Activated CD4-positive, alpha-beta T cell treated with anti-CD3 and anti-CD28 coated beads, Interleukin-10, Interleukin-2, amounts not matched to agents 100 ng/mL and 50 ng/mL, durations not matched to agents 16 hours and 8 hours (primary cell): ENCODE measurements at regions not wholly inside any gene's neighbourhood (a gene's known extent, or its start where the extent isn't known, plus 50 kb on each side); places are given as distances from the start of the nearest gene placed in this dataset.

Source experiments
- DNase-seq: peaks from one replicate; pipeline ENCODE4 v3.0.0-alpha.2; 2020

DNA sequence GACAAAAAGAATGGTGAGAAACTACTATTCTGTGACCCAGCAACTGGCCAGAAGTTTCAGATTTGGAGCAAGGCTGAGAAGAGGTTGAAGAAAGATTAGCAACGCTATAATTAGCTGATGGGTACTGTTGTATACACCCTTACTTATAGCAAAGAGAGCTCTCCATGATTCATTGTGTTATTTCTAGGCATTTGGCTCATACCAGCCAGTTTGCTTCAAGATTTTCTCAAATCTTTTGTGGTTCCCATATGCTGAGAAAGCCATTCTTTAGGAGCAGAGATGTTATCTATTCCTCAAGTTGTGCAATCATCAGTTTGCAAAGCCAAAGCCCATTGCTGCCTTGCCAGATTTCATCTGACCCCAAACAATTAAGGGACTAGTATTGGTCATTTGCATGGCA lies 179.4 kb downstream of the ETS1 start:
- DNase-seq = no peak

DNA sequence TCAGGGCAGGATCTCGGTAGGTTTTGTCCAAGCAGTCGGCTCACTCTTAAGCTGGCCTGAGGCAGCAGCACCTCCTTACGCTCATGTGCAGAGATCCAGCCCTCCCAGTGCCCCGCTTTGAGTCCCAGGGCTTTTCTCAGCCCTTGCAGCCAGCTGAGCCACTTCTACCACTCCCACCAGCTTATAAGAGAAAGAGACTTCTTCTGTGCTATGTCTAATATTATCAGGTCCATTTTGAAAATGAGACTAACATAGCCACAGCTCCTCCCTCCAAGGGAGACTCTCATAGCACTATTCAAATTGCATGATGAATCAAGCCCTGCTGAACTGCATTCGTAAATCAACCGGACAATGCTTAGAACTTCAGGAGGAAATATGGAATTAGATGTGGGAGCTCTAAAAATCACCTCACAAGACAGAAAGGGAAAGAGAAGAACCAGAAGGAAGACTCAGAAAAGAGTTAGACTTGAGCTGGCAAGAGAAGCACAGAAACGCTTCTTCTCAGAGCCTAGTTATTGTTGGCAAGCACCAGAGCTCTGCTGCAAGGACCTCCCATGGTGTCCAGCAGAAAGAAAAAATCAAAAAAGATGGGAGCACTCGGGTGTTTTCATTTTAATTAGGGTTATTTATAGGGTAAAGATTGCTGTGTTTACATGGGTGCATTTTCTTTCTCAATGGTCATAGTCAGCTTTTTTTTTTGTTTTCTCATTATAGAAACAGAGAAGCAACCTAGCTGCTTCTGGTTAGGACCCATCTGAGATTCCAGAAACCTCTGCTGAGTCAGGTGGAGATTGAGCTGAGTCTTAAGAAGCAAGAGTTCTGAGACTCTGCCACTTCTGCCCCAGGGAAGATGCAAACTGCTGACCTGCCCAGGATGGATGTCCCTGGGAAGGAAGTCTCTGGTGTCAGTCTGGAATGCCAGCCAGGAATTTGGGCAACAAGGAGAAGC lies 181.4 kb downstream of the ETS1 start:
- no peak for DNase-seq

GRCh38 chr11:128405112-128405511 lies 182.2 kb downstream of the ETS1 start:
- DNase-seq = no peak

DNA sequence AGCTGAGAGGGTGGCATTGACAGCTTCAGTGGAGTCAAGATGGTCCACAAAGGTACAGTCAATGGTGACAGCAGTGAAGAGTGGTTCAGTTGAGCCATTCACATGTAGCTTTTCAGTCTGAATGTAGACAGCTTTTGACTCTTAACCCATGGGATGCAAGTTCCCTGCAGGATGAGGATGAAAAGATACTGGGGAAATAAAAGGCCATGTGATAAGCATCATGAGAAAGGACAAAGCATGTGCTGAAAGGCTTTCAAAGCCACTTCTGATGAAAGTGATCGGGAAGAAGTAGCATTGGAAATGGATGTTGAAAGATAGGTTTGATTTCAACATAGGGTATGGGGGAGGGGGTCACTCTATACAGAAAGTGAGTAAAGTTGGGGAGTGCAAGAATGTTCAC lies 182.9 kb downstream of the ETS1 start:
- no peak for DNase-seq

DNA sequence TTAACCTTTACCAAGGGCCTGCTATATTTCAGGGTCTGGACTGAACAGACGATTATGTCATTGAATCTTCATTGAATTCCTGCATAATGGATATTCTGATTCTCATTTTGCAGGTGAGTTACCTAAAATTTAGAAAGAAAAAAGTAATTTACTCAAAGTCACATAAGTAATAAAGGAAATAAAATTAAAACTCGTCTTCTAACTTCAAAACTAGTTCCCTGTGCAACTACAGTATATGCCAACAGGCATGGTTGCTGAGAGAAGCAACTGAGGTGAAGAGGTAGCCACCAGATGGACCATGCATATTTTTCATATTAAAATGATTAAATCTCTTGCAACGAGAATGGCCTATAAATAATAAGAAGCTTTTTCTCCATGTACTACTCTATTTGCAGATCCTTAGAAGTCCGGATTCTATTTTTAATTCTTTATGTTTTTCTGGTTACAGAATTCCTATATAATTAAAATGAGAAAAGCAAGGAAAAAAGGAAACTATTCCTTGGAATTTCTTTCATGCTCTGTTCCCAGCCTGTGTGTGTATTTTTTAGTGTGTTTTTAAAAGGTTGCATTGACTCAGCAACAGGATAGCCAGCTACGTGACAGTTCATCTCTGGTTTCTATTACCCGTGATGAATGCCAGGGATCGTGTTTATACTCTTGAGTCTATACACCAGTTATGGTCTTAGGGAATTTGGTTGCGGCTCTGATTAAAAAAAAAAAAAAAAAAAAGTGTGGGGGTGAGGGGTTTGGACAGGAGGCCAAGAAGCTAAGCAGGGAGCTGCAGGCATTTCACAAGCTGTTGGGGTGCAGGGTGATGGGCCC lies 186.8 kb downstream of the ETS1 start:
- no peak for DNase-seq

- peak; percentile 16 for DNase-seq
Observed at GRCh38 chr11:128399251-128400121, 187.9 kb downstream of the ETS1 start.

DNA sequence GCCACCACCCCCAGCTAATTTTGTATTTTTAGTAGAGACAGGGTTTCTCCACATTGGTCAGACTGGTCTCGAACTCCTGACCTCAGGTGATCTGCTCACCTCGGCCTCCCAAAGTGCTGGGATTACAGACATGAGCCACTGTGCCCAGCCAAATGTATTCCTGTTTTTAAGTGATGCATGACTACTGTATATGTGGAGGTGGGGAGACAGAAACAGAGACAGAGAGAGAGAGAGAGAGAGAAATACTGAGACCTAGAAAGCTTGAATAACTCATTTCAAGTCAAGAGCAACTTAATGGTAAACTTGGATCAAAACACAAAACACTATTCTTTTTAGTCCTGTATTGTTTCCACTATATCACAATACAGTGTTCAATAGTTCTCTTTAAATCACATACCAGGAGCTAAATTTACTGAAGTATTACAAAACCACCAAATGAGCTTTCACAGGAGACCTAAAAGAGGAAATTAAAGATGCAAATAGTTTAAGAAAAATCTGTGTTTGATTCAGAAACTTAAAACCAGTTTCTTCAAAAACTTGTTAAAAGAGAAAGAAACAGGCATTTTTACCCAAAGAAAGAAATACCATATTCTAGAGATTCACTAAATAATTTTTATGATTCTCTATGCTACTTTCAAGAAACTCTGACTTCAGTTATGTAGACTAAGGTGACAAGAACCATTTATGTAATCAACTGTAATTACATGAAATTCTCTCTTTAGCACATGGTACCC lies 188.7 kb downstream of the ETS1 start:
- DNase-seq = no peak

DNA sequence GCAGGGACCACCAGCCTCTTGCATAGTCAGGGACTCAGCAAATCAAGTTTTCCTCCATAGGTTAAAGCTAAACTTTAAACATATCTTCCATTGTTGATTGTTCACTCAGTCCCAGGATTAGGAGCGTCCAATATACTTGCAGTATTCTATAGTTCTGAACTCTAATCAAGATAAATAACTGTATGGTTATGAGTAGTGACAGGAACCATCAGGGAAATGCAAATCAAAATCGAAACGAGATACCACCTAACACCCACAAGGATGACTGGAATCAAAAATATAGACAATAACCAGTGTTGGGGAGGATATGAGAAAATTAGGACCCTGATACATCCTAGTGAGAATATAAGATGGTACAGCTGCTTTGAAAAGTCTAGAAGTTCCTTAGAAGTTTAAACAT lies 190.0 kb downstream of the ETS1 start:
- peak; percentile 31 for DNase-seq

DNA sequence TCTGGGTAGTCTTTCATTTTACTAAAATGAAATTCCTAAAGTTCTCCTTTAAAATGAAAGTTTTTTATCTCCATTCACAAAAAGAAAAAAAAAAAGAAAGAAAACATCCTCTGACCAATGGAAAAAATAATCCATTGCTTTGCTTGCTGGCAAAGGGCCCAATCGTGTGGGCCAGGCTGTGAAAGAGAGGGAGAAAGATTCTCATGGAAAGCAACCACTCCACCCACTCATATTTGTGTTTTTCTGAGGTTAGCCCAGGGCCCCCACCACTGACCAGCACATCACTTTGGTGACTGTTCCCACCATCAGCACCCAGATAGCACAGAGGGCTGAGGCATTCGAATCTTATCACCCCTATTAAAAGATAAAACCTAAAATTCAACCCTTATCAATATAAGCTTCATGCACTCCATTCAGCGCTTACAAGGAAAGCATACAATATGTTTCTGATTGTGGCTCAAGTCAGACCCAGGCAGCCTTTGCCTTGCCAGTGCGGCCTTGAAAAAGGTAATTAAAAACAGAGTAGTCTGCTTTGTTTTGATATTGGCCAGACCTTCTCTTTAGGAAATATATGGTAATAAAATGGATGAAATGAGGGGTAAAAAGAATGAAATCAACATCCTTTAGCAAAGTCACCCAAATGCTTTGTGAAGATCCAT lies 192.8 kb downstream of the ETS1 start:
- DNase-seq = no peak

DNA sequence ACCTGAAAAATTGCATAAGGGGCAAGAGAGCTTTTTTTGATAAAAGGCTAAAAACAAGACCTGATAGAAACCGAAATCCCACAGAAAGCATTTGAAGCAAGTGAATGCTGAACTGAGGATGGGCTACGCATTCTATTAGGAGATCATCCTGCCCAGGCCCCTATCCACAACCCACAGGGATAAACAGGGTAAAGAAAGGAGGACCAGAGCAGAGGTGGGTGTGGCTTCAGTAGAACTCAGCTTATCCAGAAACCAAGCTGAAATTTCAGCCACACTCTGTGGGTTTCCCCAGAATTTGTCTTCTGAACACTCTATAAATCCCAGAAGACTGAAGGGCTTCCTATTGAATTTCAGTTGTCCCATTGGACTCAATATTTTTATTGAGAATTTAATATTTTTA lies 195.1 kb downstream of the ETS1 start:
- DNase-seq = no peak

DNA sequence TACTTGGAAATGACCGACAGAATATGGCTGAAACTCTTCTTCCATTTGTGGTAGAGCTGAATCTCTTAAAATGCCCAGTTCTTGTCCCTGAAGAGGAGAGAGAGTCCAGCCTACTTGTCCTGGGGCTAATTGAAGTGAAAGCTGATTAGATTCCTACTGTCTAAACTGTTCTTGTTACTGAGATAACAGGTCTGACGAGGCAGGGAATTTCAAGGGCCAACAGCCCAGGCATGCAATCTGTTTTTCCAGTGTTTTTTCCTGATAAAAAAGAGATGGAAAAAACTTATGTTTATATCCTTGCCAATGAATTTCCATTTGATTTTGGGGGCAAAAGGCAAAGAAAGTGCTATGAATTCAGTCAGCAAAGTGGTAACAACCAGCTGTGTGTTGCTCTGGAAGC lies 195.5 kb downstream of the ETS1 start:
- no peak for DNase-seq

DNA sequence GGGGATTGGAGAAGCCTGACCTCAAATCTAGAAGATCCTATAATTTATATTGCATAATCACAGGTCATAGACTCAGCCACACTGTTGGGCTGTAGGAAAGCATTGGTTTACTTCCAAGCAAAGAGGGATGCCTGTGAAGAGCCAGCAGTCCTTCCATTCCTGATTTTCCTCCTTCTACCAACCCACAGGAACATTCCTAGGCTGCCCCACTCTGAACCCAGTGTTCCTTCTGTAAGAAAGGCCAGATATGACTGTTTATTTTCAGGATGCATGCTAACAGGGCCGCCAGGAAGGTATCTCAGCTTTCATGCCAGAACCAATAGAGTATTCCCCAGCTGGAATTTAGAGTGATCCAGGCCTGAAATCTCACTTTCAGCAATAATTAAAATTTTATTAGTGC lies 197.1 kb downstream of the ETS1 start:
- DNase-seq = no peak

- no peak for DNase-seq
Observed at GRCh38 chr11:128389461-128389976, 197.8 kb downstream of the ETS1 start.

DNA sequence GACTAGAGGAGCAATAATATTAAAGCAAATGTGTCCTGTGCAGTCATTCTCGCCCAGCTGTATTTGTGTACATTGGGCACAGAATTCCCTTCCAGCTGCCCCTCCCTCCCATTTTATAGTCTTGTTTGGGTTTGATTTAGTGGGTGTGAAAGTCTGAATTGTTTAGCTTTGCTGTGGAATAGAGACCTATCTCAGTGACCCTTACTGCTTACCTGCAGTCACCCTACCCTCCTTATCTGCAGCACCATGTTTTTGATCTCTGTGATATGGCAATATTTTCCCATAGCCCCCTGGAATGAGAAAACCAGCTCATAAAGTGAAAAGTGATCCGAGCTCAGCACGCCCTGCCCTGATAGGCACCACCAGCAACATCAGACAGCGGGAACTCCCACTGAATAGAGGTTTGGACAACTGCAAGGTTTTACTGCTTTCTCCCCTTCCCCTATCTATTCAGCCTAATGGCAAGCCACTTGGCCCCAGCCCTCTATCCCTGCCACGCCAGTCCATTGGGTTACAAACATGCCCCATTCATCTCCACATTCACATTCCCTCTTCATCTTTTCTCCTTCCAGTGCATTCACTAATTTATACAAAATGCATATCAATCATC lies 199.0 kb downstream of the ETS1 start:
- no peak for DNase-seq

DNA sequence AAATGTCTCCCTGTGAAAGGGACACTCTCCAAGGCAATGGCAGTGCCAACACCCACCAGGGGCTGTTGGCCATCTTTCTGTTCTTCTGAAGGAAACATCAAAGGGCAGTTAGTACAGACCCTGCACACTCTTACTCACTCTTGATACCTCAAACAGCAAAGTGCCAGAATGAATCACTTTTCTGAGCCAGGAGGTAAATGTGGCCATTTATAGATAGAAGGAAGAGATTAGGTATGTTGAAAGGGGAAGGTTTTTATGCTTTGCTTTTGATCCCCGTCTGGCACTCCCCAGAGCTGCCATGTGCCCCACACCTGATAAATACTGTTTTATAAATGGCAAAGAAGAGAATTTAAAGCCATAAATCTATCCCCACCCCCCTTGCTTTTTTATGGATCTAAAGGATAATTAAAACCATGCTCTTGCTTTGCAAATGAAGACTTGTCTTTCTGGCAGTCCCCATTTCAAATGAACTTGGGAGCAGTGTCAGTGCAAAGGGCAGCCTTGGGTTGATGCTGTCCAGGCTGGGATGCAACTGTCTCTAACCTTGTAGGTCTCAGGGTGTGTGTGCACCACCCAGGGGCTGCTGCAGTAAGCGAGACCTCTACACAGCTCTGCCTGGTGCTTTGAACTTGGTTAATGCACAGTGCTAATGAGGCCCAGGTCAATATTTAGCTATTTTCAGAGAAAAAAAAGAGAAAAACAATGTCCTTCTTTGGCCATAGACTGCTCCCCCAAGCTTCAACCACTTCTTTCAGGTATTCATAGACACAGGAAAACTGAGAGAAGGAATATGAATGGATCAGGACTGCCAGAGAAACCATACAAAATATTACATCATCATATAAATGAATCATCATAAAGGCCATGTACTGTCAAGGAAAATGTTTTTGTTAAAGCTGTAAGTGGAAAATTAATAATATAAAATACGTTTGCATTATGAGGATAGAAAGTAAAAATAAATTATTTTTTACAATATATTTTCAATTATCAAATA lies 207.5 kb downstream of the ETS1 start:
- DNase-seq = peak; percentile 79

- DNase-seq = no peak
Observed at GRCh38 chr11:128375961-128376360, 211.4 kb downstream of the ETS1 start.

DNA sequence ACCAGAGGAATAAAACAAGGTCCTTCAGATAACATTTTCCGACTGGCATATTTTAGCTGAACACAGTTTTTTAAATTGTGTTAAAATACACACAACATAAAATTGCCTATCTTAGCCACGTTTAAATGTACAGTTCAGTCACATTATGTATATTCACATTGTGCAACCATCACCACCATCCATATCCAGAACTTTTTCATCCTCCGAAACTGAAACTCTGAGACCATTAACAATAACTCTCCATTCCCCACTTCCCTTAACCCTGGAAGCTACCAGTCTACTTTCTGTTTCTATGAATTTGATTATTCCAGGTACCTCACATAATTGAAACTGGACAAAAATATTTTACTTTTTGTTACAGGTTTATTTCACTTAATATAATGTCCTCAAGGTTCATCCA lies 213.3 kb downstream of the ETS1 start:
- DNase-seq = no peak

DNA sequence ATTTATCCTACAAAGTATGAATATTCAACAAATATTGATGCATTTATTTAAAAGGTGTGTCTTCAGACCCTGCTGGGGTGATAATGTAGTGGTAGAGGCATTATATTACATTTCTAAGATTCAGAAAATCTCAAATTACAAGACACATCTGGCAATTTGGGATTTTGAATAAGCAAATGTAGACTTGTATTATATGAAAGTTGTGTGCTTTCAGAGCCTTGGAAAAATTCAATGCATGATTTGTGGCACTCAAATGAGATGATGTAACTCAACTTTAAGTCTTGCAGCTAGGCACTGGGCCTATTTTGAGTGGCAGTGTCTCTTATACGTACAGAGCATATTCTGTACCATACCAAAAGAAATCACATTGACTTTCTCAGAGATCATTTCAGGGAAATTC lies 214.4 kb downstream of the ETS1 start:
- no peak for DNase-seq

- peak; percentile 65 for DNase-seq
Observed at GRCh38 chr11:128367573-128367972, 219.8 kb downstream of the ETS1 start.

GRCh38 chr11:128365044-128365443 lies 222.3 kb downstream of the ETS1 start:
- no peak for DNase-seq
